NCI-H446 treated with DMSO at 0.1 percent for 48 hours (cell line): ENCODE measurements at regions not wholly inside any gene's neighbourhood (a gene's known extent, or its start where the extent isn't known, plus 50 kb on each side); places are given as distances from the start of the nearest gene placed in this dataset.

Experiments used
- DNase-seq: peaks from one replicate; lab custom pipeline; 2025; lab: John Stamatoyannopoulos, UW

DNA sequence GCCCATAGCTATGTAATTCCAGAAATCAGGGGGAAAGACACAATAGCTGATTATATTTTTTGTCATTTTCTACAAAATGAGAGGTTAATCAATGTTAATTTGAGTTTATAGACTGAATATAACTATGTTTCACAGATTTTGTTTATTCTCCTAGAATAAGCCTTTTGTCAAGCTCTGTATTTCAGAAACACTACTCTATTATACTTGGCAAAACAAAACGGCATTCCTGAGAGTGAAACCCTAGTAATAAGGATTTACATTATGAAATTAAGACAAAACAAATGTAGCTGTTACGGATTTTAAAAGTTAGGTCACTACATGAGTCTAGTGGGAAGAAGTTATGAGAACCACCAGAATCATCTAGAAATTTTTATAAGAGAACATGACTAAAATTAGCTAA, 334.2 kb downstream of the KLF12 start:
- no peak for DNase-seq

GRCh38 chr13:73794755-73795154, 339.4 kb downstream of the KLF12 start:
- DNase-seq, result no peak

GRCh38 chr13:73793361-73793760, 340.8 kb downstream of the KLF12 start:
- DNase-seq, result no peak

DNA sequence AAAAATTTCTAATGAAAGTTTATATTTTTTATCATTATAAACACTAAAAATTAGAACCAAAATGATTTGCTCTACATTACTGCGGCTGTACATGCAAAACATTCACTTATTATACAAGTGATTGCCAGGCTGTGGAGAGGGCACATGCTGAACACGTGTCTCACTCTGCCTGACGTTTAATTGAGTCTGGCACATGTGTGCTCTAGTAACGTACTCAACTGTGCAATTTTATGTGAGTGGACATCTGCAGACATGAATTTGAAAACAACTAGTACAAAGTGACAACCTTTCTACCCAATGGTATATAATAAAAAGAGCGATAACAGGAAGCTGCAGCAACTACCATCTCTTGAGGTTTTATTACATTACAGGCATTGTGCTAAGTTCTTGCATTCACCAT, 341.4 kb downstream of the KLF12 start:
- DNase-seq, result no peak

GRCh38 chr13:73782450-73783449, 351.5 kb downstream of the KLF12 start:
- DNase-seq, result no peak

DNA sequence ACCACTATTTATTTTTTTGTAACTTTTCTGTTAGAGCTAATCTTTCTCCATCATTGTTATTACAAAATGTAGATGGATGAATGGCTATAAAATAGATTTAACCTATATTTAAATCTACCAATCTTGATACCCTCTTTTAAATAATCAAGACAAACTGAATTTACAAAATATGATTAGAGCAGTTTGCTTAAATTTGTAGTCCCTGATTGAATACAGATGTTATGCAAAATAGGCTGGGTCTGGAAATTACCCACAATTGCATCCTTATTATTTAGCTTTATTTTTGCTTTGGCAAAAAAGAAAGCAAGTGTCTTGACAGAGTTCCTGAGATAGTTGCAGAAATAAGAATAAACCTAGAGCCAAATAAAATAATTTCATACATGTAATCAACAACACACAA, 352.8 kb downstream of the KLF12 start:
- no peak for DNase-seq

DNA sequence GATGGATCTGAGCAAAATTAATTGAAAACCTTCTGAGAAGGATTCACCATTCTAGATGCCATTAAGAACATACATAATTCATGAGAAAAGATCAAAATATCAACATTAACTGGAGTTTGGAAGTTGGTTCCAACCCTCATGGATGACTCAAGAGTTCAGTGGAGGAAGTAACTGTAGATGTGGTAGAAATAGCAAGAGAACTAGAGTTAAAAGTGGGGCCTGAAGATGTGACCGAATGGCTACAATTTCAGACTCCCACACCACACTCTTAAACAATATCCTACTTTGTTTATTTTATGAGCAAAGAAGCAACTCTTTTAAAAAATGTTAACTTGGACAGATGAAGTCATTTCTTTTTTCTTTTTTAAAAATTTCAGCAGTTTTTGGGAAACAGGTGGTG, 354.3 kb downstream of the KLF12 start:
- DNase-seq, result no peak

- DNase-seq, result no peak
These were observed 355.9 kb downstream of the KLF12 start for GRCh38 chr13:73778242-73778864.

DNA sequence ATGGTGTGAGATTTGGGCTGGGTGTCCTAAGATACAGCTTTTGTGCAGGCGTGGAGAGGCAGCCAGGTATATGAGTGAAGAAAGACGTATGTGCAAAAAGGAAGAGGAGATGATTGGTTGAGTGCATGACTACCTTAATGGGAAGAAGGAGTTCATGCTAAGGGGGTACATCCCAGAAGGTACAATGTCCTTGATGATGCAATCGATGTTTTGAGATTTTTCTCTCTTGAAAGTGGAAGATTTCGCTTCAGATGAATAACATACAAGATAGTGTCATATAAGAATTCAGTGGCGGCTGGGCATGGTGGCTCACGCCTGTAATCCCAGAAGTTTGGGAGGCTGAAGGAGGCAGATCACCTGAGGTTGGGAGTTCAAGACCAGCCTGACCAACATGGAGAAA, 357.1 kb downstream of the KLF12 start:
- no peak for DNase-seq

GRCh38 chr13:73776151-73776785, 357.9 kb downstream of the KLF12 start:
- DNase-seq, result peak; percentile 4

GRCh38 chr13:73773168-73773549, 361.0 kb downstream of the KLF12 start:
- no peak for DNase-seq

DNA sequence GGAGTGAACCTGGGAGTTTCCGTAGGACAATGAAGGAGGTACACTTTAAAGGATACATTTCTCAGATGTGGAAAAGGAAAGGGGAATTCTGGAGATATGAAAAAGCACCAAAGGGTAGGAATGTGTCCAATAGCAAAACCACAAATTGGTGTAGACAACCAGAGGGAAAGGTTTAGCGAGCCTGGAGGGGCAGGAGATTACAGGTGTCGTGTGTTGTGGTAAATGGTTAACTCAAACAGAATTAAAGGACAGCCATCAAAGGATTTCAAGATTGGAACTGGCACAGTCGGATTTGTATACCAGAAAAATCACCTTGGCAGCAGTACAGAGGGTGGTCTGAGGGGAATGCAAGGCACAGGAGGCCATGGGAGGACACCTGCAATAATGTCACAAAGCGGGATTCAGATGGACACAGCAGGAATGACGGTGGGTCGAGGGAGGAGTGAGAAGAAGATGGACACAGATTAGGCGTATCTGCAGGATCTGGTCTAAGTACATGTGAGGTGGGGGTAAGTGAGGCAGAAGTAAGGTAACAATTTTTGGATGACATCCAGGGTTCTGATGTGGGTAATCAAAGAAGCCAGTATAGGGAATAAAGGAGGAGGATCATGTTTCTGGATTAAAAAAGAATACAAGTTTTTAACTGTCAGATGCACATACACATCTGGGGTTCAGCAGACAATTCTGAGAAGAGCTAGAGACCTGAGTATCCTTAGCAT, 361.6 kb downstream of the KLF12 start:
- DNase-seq, result no peak

DNA sequence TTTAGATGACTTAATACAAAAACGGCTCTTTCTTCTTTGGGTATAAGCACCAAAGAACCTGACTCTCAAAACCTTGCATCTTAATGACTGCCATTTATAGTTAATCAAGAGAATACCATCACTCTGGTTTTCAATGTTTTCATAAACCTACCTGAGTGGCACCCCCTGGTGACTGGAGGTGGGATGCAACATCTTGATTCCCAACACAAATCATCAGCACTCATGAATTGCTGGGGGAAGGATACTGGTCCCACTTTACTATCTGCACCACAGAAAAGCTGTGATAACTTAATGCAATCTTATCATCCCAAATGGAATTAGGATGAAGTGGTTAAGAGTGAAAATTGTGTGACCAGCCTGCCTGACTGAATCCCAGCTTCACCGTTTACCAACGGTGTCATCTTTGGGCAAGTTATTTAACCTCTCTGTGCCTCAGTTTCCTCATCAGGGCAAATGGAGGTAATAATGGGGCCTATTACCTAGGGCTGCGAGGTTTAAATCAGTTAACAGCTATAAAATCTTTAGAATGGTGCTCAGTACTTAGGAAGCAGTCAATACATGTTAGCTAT, 366.4 kb downstream of the KLF12 start:
- no peak for DNase-seq

GRCh38 chr13:73767191-73767741, 366.9 kb downstream of the KLF12 start:
- no peak for DNase-seq

- peak; percentile 41 for DNase-seq
These were observed 368.4 kb downstream of the KLF12 start for GRCh38 chr13:73765651-73766384.

DNA sequence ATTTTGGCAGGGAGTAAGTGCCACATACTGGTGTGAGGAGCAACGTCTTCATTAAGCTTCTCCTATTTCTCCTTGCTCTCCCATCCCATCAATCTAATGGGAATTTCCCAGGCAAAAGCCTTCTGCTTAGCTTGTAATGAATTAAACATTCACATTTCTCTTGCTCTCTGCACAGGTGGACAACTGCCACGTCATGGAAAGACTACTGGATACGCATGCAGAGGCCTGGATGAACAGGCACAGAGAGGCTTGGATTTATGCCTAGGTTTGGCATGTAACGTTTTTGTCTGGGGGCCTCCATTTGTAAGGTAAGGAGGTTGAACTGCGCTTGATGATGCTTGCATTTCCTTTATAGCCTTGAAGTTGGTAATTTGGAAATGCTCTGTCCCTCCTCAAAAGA, 374.8 kb downstream of the KLF12 start:
- DNase-seq, result no peak

GRCh38 chr13:73757481-73758233, 376.5 kb downstream of the KLF12 start:
- DNase-seq, result peak; percentile 0

GRCh38 chr13:73754727-73755292, 379.4 kb downstream of the KLF12 start:
- DNase-seq, result no peak

DNA sequence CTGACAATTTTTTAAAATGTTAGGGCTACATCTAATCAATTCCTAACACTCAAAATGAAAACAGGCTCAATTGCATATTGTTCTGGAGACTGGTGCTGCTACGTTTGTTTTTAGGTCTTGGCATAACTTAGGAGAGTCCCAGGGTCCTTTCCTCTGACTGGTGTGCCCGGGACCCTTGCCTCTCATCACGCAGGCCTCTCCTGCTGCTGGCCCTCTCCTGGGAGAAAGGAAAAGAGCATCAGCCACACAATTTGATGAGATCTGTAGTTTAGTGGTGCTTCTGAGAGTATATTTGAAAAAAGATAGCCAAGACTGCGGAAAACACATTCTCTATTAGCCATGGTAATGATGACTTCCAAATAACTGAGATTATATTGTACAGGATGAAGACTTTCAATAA, 380.0 kb downstream of the KLF12 start:
- no peak for DNase-seq

DNA sequence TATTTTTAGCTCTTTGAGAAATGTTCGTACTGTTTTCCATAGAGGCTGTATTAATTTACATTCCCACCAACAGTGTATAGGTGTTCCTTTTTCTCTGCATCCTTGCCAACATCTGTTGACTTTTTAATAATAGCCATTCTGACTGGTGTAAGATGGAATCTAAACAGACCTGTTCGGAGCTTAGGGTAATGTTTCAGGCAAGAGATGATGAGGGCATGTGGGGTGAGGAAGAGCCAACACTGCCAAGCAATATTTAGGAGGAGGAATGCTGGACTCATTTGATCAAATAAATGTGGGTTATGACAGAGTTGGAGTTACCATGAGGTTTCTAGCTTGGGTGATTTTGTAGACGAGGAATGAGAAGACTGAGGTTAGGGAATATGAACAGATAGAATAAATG, 382.9 kb downstream of the KLF12 start:
- no peak for DNase-seq
